SK-N-SH (cell line): ENCODE measurements at regions not wholly inside any gene's neighbourhood (a gene's known extent, or its start where the extent isn't known, plus 50 kb on each side); places are given as distances from the start of the nearest gene placed in this dataset.

ENCODE experiments used
- CTCF ChIA-PET: fragments of 300-600, 350-600 bp; formaldehyde crosslinking; extraction: SDS; loops from one replicate; lab custom pipeline; 2021; lab: Yijun Ruan, JAX
- POLR2A ChIA-PET: fragments of 350-600 bp; sonication (Branson Sonifier 250); formaldehyde crosslinking; extraction: SDS; loops from one replicate; lab custom pipeline; 2020; ENCODE audit warnings: antibody characterized with exemption, inconsistent platforms; lab: Yijun Ruan, JAX
- DNase-seq: peaks from one replicate; pipeline ENCODE4 v3.0.0; 2012
- H2AFZ ChIP-seq: fragments of 200-600 bp; sonication (generic); 2 replicates; pipeline ENCODE4 v1.8.1; 2016; ENCODE audit warnings: antibody characterized with exemption, mild to moderate bottlenecking, low read depth
- H3F3A ChIP-seq: fragments of 200-600 bp; sonication (generic); replicated peaks from 2 replicates; pipeline ENCODE3; 2016; ENCODE audit warnings: antibody characterized with exemption, mild to moderate bottlenecking; ENCODE audit not compliant: insufficient read depth
- H3K27ac ChIP-seq, 2 experiments: fragments of 200-500 bp in 1 of 2; fragments of 200-600 bp in 1 of 2; sonication (Bioruptor generic) in 1 of 2; sonication (generic), shearing (Covaris generic) in 1 of 2; 2 replicates each; pipeline versions ENCODE4 v1.5.1 to v1.6.1; 2014 to 2016; ENCODE audit warnings: low read depth in 2 of 2, inconsistent platforms in 1 of 2, low read length in 1 of 2, mild to moderate bottlenecking in 1 of 2, mixed read lengths in 1 of 2
- H3K27me3 ChIP-seq: fragments of 200-600 bp; sonication (generic), shearing (Covaris generic); 2 replicates; pipeline ENCODE4 v1.6.1; 2016; ENCODE audit warnings: mixed run types; ENCODE audit not compliant: insufficient read depth
- H3K36me3 ChIP-seq, 2 experiments: fragments of 200-500 bp in 1 of 2; fragments of 200-600 bp in 1 of 2; sonication (Bioruptor generic) in 1 of 2; sonication (generic) in 1 of 2; replicated peaks in 1 of 2; 2 replicates each; pipeline versions ENCODE3 to v1.5.1; 2014 to 2016; ENCODE audit warnings: low read length in 1 of 2, mild to moderate bottlenecking in 1 of 2; ENCODE audit not compliant: insufficient read depth in 2 of 2, control insufficient read depth in 1 of 2
- H3K4me1 ChIP-seq, 2 experiments: fragments of 200-500 bp in 1 of 2; fragments of 200-600 bp in 1 of 2; sonication (Bioruptor generic) in 1 of 2; sonication (generic), shearing (Covaris generic) in 1 of 2; 2 replicates each; pipeline versions ENCODE4 v1.5.1 to v1.6.1; 2014 to 2016; ENCODE audit warnings: low read depth in 1 of 2, low read length in 1 of 2, mixed run types in 1 of 2; ENCODE audit not compliant: insufficient read depth in 2 of 2, control insufficient read depth in 1 of 2
- H3K4me2 ChIP-seq: fragments of 200-600 bp; sonication (generic), shearing (Covaris generic); 2 replicates; pipeline ENCODE4 v1.6.1; 2017; ENCODE audit warnings: mixed run types
- H3K4me3 ChIP-seq, 2 experiments: fragments of 200-500 bp in 1 of 2; fragments of 200-600 bp in 1 of 2; sonication (Bioruptor generic) in 1 of 2; sonication (generic), shearing (Covaris generic) in 1 of 2; 2 replicates each; pipeline versions ENCODE4 v1.5.1 to v1.8.1; 2014 to 2016; ENCODE audit warnings: low read depth in 2 of 2, inconsistent platforms in 1 of 2, low read length in 1 of 2, mild to moderate bottlenecking in 1 of 2, mixed read lengths in 1 of 2, moderate library complexity in 1 of 2
- H3K79me2 ChIP-seq: fragments of 200-600 bp; sonication (generic); 2 replicates; pipeline ENCODE4 v1.8.1; 2017; ENCODE audit warnings: mild to moderate bottlenecking; ENCODE audit not compliant: insufficient read depth
- H3K9ac ChIP-seq: fragments of 200-600 bp; sonication (generic); 2 replicates; pipeline ENCODE4 v1.6.1; 2017; ENCODE audit warnings: mixed run types
- H3K9me2 ChIP-seq: fragments of 200-600 bp; sonication (generic); 2 replicates; pipeline ENCODE4 v1.6.1; 2017; ENCODE audit warnings: mixed run types
- H3K9me3 ChIP-seq: fragments of 200-600 bp; sonication (generic); 2 replicates; pipeline ENCODE4 v1.6.1; 2017; ENCODE audit warnings: mixed run types, mild to moderate bottlenecking, moderate library complexity
- H4K20me1 ChIP-seq: fragments of 200-600 bp; sonication (generic); 2 replicates; pipeline ENCODE4 v1.6.1; 2017; ENCODE audit warnings: mild to moderate bottlenecking, mixed run types; ENCODE audit not compliant: insufficient read depth
- CHD2 ChIP-seq: fragments of 150-350 bp; IDR thresholded peaks from 2 replicates; pipeline ENCODE4 v1.6.1; 2018; ENCODE audit warnings: low read length; ENCODE audit not compliant: partially characterized antibody
- FOXM1 ChIP-seq: IDR thresholded peaks from 2 replicates; pipeline ENCODE4 v1.4.0; 2012; ENCODE audit warnings: low read depth, mild to moderate bottlenecking
- GATA2 ChIP-seq: sonication (generic); formaldehyde crosslinking; IDR thresholded peaks from 2 replicates; pipeline ENCODE4 v1.5.0; 2020; ENCODE audit warnings: mild to moderate bottlenecking, missing genetic modification reagents
- MXI1 ChIP-seq: IDR thresholded peaks from 2 replicates; pipeline ENCODE4 v1.6.1; 2012; ENCODE audit warnings: mild to moderate bottlenecking, low read depth, low read length, improper control_type of control experiment
- NRF1 ChIP-seq: IDR thresholded peaks from 2 replicates; pipeline ENCODE4 v1.6.1; 2012; ENCODE audit warnings: low read depth, mild to moderate bottlenecking, low read length
- RAD21 ChIP-seq: IDR thresholded peaks from 2 replicates; pipeline ENCODE4 v1.6.1; 2012; ENCODE audit warnings: mild to moderate bottlenecking, low read length
- RFX5 ChIP-seq: IDR thresholded peaks from 2 replicates; pipeline ENCODE4 v1.6.1; 2012; ENCODE audit warnings: mild to moderate bottlenecking, improper control_type of control experiment, low read length
- SIN3A ChIP-seq: IDR thresholded peaks from 2 replicates; pipeline ENCODE4 v1.6.1; 2012; ENCODE audit warnings: low read depth, mild to moderate bottlenecking, low read length, moderate library complexity, borderline replicate concordance
- YY1 ChIP-seq: IDR thresholded peaks from 2 replicates; pipeline ENCODE4 v1.4.0; 2012; ENCODE audit warnings: low read depth, mild to moderate bottlenecking
- TF ChIP-seq, protein P1 (sequence below): IDR thresholded peaks from 2 replicates; pipeline ENCODE4 v1.6.1; 2012; ENCODE audit warnings: mild to moderate bottlenecking, low read depth, low read length, moderate library complexity
- TF ChIP-seq, protein P2 (sequence below): IDR thresholded peaks from 2 replicates; pipeline ENCODE4; 2012
- TF ChIP-seq, protein P3 (sequence below): fragments of 150-350 bp; IDR thresholded peaks from 2 replicates; pipeline ENCODE4 v1.6.1; 2016; ENCODE audit warnings: mild to moderate bottlenecking, low read depth, low read length
- TF ChIP-seq, protein P4 (sequence below): fragments of 200-600 bp; sonication (generic); IDR thresholded peaks from 2 replicates; pipeline ENCODE4 v1.6.1; 2017; ENCODE audit warnings: antibody characterized with exemption, mild to moderate bottlenecking, moderate library complexity

DNA sequence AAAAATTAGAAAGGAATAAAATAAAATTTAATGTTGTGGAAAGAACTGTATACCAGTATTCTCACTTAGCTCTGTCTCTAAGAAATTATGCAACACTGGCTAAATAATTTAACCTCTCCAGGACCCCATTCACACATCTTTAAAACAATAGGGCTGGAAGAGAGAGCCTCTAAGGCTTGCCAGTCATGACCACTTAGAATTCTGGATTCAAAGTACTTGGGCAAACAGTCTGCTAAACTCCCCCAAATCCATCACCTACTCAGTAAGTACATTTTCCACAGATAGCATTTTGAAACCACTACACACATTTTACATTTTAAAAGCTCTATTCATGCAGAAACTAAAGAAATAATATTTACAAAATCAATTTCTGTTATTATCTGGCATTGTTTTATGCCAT, 291.7 kb downstream of the TMEM167A start:
- Histone ChIP-seq H3K4me1 (no peaks in the 10 kb centered on the region), H3K36me3 (no peaks in the 10 kb centered on the region), H3K4me3 (no peak overlapping the region), H3K27ac (no peak overlapping the region), H3K9ac (no peak overlapping the region), H3K9me3 (no peaks in the 10 kb centered on the region), H4K20me1 (no peaks in the 10 kb centered on the region), H3F3A (no peaks in the 10 kb centered on the region), H3K27me3 (no peaks in the 10 kb centered on the region), H2AFZ (no peak overlapping the region), H3K4me2 (no peak overlapping the region), H3K9me2 (no peaks in the 10 kb centered on the region), H3K79me2 (no peaks in the 10 kb centered on the region)
- TF ChIP-seq, protein P1, sequence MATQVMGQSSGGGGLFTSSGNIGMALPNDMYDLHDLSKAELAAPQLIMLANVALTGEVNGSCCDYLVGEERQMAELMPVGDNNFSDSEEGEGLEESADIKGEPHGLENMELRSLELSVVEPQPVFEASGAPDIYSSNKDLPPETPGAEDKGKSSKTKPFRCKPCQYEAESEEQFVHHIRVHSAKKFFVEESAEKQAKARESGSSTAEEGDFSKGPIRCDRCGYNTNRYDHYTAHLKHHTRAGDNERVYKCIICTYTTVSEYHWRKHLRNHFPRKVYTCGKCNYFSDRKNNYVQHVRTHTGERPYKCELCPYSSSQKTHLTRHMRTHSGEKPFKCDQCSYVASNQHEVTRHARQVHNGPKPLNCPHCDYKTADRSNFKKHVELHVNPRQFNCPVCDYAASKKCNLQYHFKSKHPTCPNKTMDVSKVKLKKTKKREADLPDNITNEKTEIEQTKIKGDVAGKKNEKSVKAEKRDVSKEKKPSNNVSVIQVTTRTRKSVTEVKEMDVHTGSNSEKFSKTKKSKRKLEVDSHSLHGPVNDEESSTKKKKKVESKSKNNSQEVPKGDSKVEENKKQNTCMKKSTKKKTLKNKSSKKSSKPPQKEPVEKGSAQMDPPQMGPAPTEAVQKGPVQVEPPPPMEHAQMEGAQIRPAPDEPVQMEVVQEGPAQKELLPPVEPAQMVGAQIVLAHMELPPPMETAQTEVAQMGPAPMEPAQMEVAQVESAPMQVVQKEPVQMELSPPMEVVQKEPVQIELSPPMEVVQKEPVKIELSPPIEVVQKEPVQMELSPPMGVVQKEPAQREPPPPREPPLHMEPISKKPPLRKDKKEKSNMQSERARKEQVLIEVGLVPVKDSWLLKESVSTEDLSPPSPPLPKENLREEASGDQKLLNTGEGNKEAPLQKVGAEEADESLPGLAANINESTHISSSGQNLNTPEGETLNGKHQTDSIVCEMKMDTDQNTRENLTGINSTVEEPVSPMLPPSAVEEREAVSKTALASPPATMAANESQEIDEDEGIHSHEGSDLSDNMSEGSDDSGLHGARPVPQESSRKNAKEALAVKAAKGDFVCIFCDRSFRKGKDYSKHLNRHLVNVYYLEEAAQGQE: no peak
- TF ChIP-seq FOXM1: no peak
- TF ChIP-seq GATA2 (CRISPR knock-in tag): no peak
- TF ChIP-seq, protein P2, sequence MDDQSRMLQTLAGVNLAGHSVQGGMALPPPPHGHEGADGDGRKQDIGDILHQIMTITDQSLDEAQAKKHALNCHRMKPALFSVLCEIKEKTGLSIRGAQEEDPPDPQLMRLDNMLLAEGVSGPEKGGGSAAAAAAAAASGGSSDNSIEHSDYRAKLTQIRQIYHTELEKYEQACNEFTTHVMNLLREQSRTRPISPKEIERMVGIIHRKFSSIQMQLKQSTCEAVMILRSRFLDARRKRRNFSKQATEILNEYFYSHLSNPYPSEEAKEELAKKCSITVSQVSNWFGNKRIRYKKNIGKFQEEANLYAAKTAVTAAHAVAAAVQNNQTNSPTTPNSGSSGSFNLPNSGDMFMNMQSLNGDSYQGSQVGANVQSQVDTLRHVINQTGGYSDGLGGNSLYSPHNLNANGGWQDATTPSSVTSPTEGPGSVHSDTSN: no peak
- TF ChIP-seq NRF1: no peak
- no peak for TF ChIP-seq YY1
- no peak for TF ChIP-seq SIN3A
- TF ChIP-seq RFX5: no peak
- TF ChIP-seq, protein P3, sequence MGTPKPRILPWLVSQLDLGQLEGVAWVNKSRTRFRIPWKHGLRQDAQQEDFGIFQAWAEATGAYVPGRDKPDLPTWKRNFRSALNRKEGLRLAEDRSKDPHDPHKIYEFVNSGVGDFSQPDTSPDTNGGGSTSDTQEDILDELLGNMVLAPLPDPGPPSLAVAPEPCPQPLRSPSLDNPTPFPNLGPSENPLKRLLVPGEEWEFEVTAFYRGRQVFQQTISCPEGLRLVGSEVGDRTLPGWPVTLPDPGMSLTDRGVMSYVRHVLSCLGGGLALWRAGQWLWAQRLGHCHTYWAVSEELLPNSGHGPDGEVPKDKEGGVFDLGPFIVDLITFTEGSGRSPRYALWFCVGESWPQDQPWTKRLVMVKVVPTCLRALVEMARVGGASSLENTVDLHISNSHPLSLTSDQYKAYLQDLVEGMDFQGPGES: no peak
- no peak for TF ChIP-seq MXI1
- no peak for TF ChIP-seq CHD2
- no peak for TF ChIP-seq RAD21
- TF ChIP-seq, protein P4, sequence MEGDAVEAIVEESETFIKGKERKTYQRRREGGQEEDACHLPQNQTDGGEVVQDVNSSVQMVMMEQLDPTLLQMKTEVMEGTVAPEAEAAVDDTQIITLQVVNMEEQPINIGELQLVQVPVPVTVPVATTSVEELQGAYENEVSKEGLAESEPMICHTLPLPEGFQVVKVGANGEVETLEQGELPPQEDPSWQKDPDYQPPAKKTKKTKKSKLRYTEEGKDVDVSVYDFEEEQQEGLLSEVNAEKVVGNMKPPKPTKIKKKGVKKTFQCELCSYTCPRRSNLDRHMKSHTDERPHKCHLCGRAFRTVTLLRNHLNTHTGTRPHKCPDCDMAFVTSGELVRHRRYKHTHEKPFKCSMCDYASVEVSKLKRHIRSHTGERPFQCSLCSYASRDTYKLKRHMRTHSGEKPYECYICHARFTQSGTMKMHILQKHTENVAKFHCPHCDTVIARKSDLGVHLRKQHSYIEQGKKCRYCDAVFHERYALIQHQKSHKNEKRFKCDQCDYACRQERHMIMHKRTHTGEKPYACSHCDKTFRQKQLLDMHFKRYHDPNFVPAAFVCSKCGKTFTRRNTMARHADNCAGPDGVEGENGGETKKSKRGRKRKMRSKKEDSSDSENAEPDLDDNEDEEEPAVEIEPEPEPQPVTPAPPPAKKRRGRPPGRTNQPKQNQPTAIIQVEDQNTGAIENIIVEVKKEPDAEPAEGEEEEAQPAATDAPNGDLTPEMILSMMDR: no peak
- DNase-seq: no peak
- POLR2A ChIA-PET: no interaction called here
- CTCF ChIA-PET: interaction anchor here (1.9 kb wide), 1 partner anchor 10 kb away, joined by 6 read pairs; no protein-coding TSS in a partner anchor
